NCI-H345 (cell line): ENCODE measurements at regions not wholly inside any gene's neighbourhood (a gene's known extent, or its start where the extent isn't known, plus 50 kb on each side); places are given as distances from the start of the nearest gene placed in this dataset.

ENCODE experiments used
- DNase-seq: peaks from one replicate; lab custom pipeline; 2025; lab: John Stamatoyannopoulos, UW

DNA sequence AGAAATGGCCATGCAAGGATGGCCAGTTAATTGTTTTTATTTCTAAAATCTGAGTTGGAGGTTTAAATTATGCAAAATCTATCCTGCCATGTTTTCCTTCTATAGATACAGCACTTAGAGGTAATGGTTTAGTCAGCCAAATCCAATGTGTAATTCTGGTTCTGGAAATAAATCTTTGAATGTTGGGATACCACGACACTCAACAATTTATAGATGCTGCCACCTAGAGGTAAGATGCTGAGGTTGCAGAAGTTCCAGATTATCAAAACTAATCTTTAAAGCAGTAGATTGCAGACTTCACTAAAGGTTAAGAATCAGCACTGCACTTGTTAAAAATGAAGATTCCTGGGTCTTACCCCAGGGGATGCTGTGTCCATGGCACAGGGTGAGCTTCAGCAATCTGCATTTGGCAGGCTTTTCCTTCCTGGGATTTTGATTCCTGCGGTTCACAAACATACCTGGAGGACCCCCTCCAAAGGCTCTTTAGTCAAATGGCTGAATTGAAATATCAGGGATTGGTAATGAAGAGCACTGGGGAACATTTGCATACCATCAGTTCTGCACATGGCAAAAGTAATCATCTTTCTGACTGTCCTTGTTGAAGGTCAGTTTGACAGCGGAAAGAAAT lies 53.4 kb upstream of the ANO4 start:
- peak; percentile 50 for DNase-seq

DNA sequence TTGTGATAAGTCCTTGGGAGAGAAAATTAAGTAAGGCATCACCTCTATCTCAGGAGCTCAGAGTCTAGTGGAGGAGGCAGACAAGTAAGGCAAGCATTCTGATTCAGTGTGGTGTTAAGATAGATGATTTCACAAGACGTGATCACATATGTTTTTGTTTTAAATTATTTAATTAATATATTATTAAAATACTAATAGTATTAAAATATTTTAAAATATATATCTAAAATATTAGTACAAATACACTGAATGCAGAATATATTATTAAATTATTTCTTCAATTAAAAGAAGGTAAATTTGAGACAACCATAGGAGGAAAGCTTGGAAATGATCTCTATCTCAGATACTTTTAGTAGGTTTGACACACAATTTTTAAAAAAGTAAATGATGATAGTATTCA lies 51.5 kb upstream of the ANO4 start:
- DNase-seq = no peak
